ENCODE measurements at regions not wholly inside any gene's neighbourhood (a gene's known extent, or its start where the extent isn't known, plus 50 kb on each side); places are given as distances from the start of the nearest gene placed in this dataset.

DNA sequence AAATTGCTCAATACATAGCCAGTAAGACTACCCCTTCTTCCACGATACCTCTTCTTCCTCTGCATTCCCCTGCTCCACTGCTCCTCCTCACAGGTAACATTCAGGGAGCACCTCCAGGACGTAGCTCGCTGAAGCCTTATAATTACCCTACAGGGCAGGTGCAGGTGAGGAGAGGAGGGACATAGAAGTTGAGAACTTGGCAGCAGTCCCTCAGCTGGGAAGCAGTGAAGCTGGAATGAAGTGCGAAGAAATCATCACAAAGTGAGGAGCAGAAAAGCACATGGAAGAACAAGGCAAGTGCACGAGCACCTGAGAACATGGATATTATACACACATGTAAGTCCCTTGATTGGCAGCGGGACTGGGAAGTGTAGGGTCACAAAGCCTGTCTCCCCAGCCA is 118.2 kb downstream of the HSD17B3 start:
- no peak for DNase-seq (ENCODE audit: low read depth)
- TF ChIP-seq, protein P1, sequence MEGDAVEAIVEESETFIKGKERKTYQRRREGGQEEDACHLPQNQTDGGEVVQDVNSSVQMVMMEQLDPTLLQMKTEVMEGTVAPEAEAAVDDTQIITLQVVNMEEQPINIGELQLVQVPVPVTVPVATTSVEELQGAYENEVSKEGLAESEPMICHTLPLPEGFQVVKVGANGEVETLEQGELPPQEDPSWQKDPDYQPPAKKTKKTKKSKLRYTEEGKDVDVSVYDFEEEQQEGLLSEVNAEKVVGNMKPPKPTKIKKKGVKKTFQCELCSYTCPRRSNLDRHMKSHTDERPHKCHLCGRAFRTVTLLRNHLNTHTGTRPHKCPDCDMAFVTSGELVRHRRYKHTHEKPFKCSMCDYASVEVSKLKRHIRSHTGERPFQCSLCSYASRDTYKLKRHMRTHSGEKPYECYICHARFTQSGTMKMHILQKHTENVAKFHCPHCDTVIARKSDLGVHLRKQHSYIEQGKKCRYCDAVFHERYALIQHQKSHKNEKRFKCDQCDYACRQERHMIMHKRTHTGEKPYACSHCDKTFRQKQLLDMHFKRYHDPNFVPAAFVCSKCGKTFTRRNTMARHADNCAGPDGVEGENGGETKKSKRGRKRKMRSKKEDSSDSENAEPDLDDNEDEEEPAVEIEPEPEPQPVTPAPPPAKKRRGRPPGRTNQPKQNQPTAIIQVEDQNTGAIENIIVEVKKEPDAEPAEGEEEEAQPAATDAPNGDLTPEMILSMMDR (IDR thresholded peaks at IDR 0.05; ENCODE audit: insufficient read depth, low read length): no peak
- H3K4me3 ChIP-seq (ENCODE audit: low read depth, low read length): no peak overlapping the region

DNA sequence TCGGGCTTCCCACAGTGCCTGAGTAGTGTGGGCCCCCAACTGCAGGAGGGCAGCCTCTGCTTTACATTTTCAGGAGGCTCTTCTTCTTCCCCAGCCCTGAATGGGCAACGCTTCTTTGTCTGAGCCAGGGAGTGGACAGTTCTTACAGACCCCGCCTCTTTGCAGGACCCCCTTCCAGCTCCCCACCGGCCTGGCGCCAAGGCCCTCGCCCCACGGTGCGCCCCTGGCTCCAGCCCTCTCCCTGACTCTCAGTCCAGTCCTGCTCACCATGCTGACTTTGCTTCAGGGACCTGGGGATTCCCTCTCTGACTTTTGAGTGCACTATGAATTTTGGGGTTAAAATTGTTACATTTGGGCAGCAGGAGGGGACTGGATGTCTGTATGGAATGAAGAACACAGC is 123.8 kb downstream of the HSD17B3 start:
- no peak overlapping the region for H3K4me3 ChIP-seq (ENCODE audit: low read depth, low read length)
- TF ChIP-seq, protein P1 (IDR thresholded peaks at IDR 0.05; ENCODE audit: insufficient read depth, low read length): no peak
- no peak for DNase-seq (ENCODE audit: low read depth)

DNA sequence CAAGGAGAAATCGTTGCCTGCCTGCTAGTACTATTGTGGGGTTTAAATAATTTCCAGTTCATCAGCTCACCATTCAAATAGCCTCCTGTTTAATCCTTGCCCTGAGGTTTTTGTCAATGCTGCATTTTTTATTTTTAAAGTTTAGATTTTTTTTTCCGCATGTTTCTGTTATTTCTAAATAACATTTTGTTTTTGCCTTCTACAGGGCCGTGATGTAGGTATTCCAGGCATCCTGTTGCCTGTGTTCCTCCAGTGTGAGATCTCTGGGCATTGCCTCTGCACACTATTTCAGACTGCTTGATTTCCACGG is 124.3 kb downstream of the HSD17B3 start:
- no peak for DNase-seq (ENCODE audit: low read depth)
- TF ChIP-seq, protein P1 (IDR thresholded peaks at IDR 0.05; ENCODE audit: insufficient read depth, low read length): no peak

DNA sequence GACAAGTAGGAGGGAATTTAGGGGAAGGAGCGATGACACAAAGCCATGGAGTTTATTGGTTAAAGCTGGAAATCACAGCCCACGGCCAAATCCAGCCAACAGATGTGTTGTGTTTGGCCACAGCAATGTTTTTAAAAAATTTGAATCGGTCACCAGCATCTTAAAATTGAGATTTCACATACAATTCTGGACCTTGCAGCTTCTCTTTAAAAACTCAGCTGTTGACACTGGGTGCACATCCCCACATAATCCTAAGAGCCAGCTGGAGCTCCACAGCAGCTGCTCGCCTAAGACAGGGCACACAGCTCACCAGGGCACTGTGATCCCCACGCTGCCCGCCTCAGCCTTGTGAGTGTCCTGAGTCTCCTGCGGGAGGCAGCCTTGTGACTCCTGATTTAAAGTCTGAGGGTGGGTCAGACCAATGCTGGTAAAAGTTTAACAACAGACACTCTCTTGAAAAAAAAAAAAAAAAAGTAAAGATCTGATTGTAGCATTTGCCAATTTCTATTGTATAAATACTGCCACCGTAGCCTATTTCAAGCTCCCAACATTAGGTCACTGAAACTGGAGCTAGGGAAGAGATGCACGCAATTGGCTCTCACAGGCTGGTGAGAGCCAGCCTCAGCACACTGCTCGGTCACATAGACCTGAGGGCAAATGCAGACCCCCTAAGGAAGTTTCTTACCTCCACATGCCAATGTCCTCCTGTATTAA is 124.8 kb downstream of the HSD17B3 start:
- TF ChIP-seq, protein P1 (IDR thresholded peaks at IDR 0.05; ENCODE audit: insufficient read depth, low read length): no peak
- no peak overlapping the region for H3K4me3 ChIP-seq (ENCODE audit: low read depth, low read length)
- peak; percentile 0 for DNase-seq (ENCODE audit: low read depth)

More for the DNA sequence above, 124.3 kb downstream of the HSD17B3 start:
- no peak overlapping the region for H3K4me3 ChIP-seq (ENCODE audit: low read depth, low read length)

DNA sequence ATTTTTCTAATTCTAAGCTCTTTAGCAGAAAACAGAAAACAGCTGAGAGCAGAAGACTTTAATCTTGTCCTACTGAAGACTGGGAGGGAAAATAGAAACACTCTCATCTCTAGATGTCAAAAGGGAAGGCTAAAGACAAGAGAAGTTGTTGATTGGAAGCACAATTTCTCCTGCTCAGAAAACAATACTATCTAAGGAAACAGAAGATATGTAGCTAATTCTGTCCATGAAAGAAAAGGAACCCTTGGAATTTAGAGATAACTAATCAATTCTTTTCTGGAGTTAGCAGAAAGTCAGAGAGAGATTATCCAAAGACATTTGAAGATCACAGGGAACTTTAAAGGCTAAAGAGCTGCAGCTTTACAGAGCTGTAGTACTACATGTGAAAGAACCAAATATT is 126.2 kb downstream of the HSD17B3 start:
- no peak for DNase-seq (ENCODE audit: low read depth)
- TF ChIP-seq, protein P1 (IDR thresholded peaks at IDR 0.05; ENCODE audit: insufficient read depth, low read length): no peak
- no peak overlapping the region for H3K4me3 ChIP-seq (ENCODE audit: low read depth, low read length)

DNA sequence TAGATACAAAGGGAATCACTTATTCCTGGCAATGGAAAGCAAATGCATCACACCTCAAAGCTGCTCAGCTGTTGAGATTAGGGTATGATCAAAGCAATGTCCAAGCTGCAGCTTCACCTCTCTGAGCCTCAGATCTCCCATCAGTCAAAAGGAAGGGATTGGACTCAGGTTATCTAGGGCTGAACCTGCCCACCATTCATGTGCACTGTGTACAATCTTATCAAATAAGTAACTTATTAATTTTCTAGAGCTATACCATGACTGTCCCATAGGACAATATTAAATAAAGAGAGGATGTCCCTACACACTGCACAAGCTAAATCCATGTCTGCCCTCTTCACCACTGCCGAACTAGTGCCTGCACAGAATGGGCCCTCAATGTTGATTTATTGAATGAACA is 127.0 kb downstream of the HSD17B3 start:
- DNase-seq (ENCODE audit: low read depth): no peak
- TF ChIP-seq, protein P1 (IDR thresholded peaks at IDR 0.05; ENCODE audit: insufficient read depth, low read length): no peak
- H3K4me3 ChIP-seq (ENCODE audit: low read depth, low read length): no peak overlapping the region

DNA sequence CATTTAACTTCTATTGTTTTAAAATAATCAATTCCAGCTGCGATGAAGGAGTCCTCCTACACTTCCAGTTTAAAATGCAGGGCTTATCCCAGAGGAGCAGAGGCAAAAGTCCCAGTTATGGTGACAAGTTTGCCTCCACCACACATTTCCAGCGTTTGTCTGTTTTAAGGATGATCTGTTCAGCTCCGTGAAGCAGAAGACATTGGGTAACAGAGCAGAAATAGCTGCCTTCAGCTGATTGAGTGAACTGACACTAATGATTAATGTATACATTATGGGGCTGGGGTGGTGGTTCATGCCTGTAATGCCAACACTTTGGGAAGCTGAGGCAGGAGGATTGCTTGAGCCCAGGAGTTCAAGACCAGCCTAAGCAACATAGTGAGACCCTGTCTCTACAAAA is 127.6 kb downstream of the HSD17B3 start:
- H3K4me3 ChIP-seq (ENCODE audit: low read depth, low read length): no peak overlapping the region
- DNase-seq (ENCODE audit: low read depth): no peak
- TF ChIP-seq, protein P1 (IDR thresholded peaks at IDR 0.05; ENCODE audit: insufficient read depth, low read length): no peak
